GM12892 (cell line): ENCODE measurements at regions not wholly inside any gene's neighbourhood (a gene's known extent, or its start where the extent isn't known, plus 50 kb on each side); places are given as distances from the start of the nearest gene placed in this dataset.

Source experiments
- POLR2A ChIP-seq: IDR thresholded peaks from 2 replicates; pipeline ENCODE4 v1.6.1; 2011; ENCODE audit warnings: low read depth, low read length, control low read depth
- TAF1 ChIP-seq: IDR thresholded peaks from 2 replicates; pipeline ENCODE4 v1.6.1; 2011; ENCODE audit warnings: low read depth, mild to moderate bottlenecking, control low read depth, low read length, borderline replicate concordance

- TF ChIP-seq TAF1 (no peak), POLR2A (no peak)
These were observed 442.8 kb upstream of the FBXO33 start for GRCh38 chr14:39875028-39875427.
